ENCODE measurements at regions not wholly inside any gene's neighbourhood (a gene's known extent, or its start where the extent isn't known, plus 50 kb on each side); places are given as distances from the start of the nearest gene placed in this dataset.

GRCh38 chr4:59689149-59689548 lies 1511.0 kb upstream of the ADGRL3 start:
- Histone ChIP-seq H3K27ac (no peak overlapping the region), H3K36me3 (no peaks in the 10 kb centered on the region), H3K27me3 (no peaks in the 10 kb centered on the region), H3K4me1 (peaks cover 0 to 4% (median 0%) of the 10 kb centered on the region in 4 donors), H3K4me3 (no peak overlapping the region), H3K9me3 (no peaks in the 10 kb centered on the region)
- ATAC-seq, result peak; percentile 95 to 100 (median 98)
- intact Hi-C loops (cut with DNase I), result no loop called here
- DNase-seq, result peak in 2 of 3 donors; percentile 29 to 66
- no peak for TF ChIP-seq POLR2A (IDR thresholded peaks at IDR 0.05)
- TF ChIP-seq CTCF (IDR thresholded peaks at IDR 0.05), result no peak
- 21% methylated on average over 6 of the region's 6 CpGs for WGBS (ENCODE audit: insufficient coverage, low coverage, low lambda C conversion rate, missing lambda C conversion rate)

GRCh38 chr4:59695355-59696053 lies 1504.6 kb upstream of the ADGRL3 start:
- Histone ChIP-seq H3K27ac (no peak overlapping the region), H3K4me1 (peaks cover 0 to 13% (median 2%) of the 10 kb centered on the region in 4 donors), H3K9me3 (no peaks in the 10 kb centered on the region), H3K36me3 (no peaks in the 10 kb centered on the region), H3K27me3 (no peaks in the 10 kb centered on the region), H3K4me3 (no peak overlapping the region)
- WGBS (ENCODE audit: insufficient coverage, low coverage, low lambda C conversion rate, missing lambda C conversion rate), result 47% methylated on average over 5 of the region's 5 CpGs
- TF ChIP-seq CTCF (IDR thresholded peaks at IDR 0.05) (no peak), POLR2A (IDR thresholded peaks at IDR 0.05) (no peak)
- peak in 3 of 4 donors; percentile 42 to 62 (median 48) for ATAC-seq
- intact Hi-C loops (cut with DNase I), result no loop called here
- no peak for DNase-seq

GRCh38 chr4:59698041-59698440 lies 1502.1 kb upstream of the ADGRL3 start:
- no peak for TF ChIP-seq CTCF (IDR thresholded peaks at IDR 0.05)
- no peak for TF ChIP-seq POLR2A (IDR thresholded peaks at IDR 0.05)
- Histone ChIP-seq H3K9me3 (no peaks in the 10 kb centered on the region), H3K27ac (no peak overlapping the region), H3K36me3 (no peaks in the 10 kb centered on the region), H3K4me1 (peaks cover 0 to 13% (median 2%) of the 10 kb centered on the region in 4 donors), H3K4me3 (no peak overlapping the region), H3K27me3 (no peaks in the 10 kb centered on the region)
- ATAC-seq, result no peak
- intact Hi-C loops (cut with DNase I), result no loop called here
- 92% methylated on average over 2 of the region's 2 CpGs for WGBS (ENCODE audit: insufficient coverage, low coverage, low lambda C conversion rate, missing lambda C conversion rate)
- DNase-seq, result no peak

- Histone ChIP-seq H3K4me1 (peaks cover 0 to 5% (median 0%) of the 10 kb centered on the region in 4 donors), H3K36me3 (no peaks in the 10 kb centered on the region), H3K27me3 (no peaks in the 10 kb centered on the region), H3K27ac (no peak overlapping the region), H3K4me3 (no peak overlapping the region), H3K9me3 (no peaks in the 10 kb centered on the region)
- no peak for ATAC-seq
- intact Hi-C loops (cut with DNase I), result no loop called here
- DNase-seq, result no peak
- TF ChIP-seq POLR2A (IDR thresholded peaks at IDR 0.05) (no peak), CTCF (IDR thresholded peaks at IDR 0.05) (no peak)
- 72% methylated on average over 2 of the region's 2 CpGs for WGBS (ENCODE audit: insufficient coverage, low coverage, low lambda C conversion rate, missing lambda C conversion rate)
These were observed 1499.5 kb upstream of the ADGRL3 start for GRCh38 chr4:59700651-59701050.

Measured in right lobe of liver (tissue), 6 donors.